Esophagus muscularis mucosa (tissue), 4 donors: ENCODE measurements at regions not wholly inside any gene's neighbourhood (a gene's known extent, or its start where the extent isn't known, plus 50 kb on each side); places are given as distances from the start of the nearest gene placed in this dataset.
"Not testable (repeated sequence)": the region's sequence is repeated elsewhere in the genome, so short reads cannot be mapped to it uniquely, and the experiment has no call there.

Source experiments
- DNase-seq: peaks from one replicate; pipeline ENCODE4 v3.0.0-alpha.2; 2017; ENCODE audit errors: extremely low spot score
- H3K27ac ChIP-seq, 4 donors: fragments of 200-600 bp; sonication (generic); replicated peaks in 1 of 4; 1 replicate in 3 of 4; 2 replicates in 1 of 4; pipeline ENCODE4 v1.5.1; 2016 to 2019; ENCODE audit warnings: mild to moderate bottlenecking in 1 of 4
- H3K27me3 ChIP-seq, 4 donors: fragments of 200-600 bp; sonication (generic); one replicate each; pipeline versions ENCODE4 v1.5.1 to v1.6.0; 2016 to 2019
- H3K36me3 ChIP-seq, 4 donors: fragments of 200-600 bp; sonication (generic); one replicate each; pipeline ENCODE4 v1.5.1; 2016 to 2019
- H3K4me1 ChIP-seq, 4 donors: fragments of 200-600 bp; sonication (generic); one replicate each; pipeline ENCODE4 v1.5.1; 2016 to 2019
- H3K4me3 ChIP-seq, 4 donors: fragments of 200-600 bp; sonication (generic); 1 replicate in 2 of 4; 2 replicates in 2 of 4; pipeline ENCODE4 v1.5.1; 2016 to 2019; ENCODE audit warnings: mild to moderate bottlenecking in 4 of 4, moderate library complexity in 1 of 4
- H3K9me3 ChIP-seq, 4 donors: fragments of 200-600 bp; sonication (generic); 1 replicate in 3 of 4; 2 replicates in 1 of 4; pipeline ENCODE4 v1.5.1; 2016 to 2019
- CTCF ChIP-seq, 3 experiments: fragments of 200-600 bp in 2 of 3; fragments of 450-650 bp in 1 of 3; sonication (generic) in 2 of 3; IDR thresholded peaks; one replicate each; pipeline ENCODE4 v1.5.1; 2017 to 2019; ENCODE audit warnings: antibody characterized with exemption in 3 of 3, mild to moderate bottlenecking in 2 of 3, moderate library complexity in 1 of 3
- EP300 ChIP-seq: sonication (generic); formaldehyde crosslinking; IDR thresholded peaks from one replicate; pipeline ENCODE4 v1.6.1; 2017; ENCODE audit warnings: antibody characterized with exemption
- POLR2A ChIP-seq: fragments of 450-650 bp; IDR thresholded peaks from one replicate; pipeline ENCODE4 v1.6.1; 2017; ENCODE audit warnings: antibody characterized with exemption, moderate library complexity, mild to moderate bottlenecking, low read depth
- POLR2AphosphoS5 ChIP-seq, 2 donors: sonication (generic); formaldehyde crosslinking; IDR thresholded peaks; one replicate each; pipeline ENCODE4 v1.6.1; 2017; ENCODE audit warnings: antibody characterized with exemption in 2 of 2
- WGBS: methylation state at CpG from one replicate; pipeline ENCODE4 v1.1.5; 2018; 5-methylcytosine and 5-hydroxymethylcytosine counted together
- intact Hi-C: fragments of 100-400 bp; cut with DNase I; formaldehyde crosslinking; loops from one replicate; pipeline ENCODE4 v1.15.1; 2023

GRCh38 chr7:4523219-4523618 lies 158.9 kb upstream of the FOXK1 start:
- Histone ChIP-seq H3K4me1 (no peaks in the 10 kb centered on the region), H3K27me3 (peaks cover 0 to 7% (median 0%) of the 10 kb centered on the region in 4 donors), H3K4me3 (no peak overlapping the region), H3K9me3 (peaks cover 0 to 11% (median 0%) of the 10 kb centered on the region in 4 donors), H3K27ac (no peak overlapping the region), H3K36me3 (no peaks in the 10 kb centered on the region)
- intact Hi-C loops: no loop called here
- DNase-seq: no peak
- TF ChIP-seq POLR2A (no peak), POLR2AphosphoS5 (IDR thresholded peaks at IDR 0.05) (no peak), EP300 (no peak), CTCF (IDR thresholded peaks at IDR 0.05) (no peak)

- TF ChIP-seq POLR2A (no peak), EP300 (no peak), POLR2AphosphoS5 (IDR thresholded peaks at IDR 0.05) (no peak), CTCF (IDR thresholded peaks at IDR 0.05) (no peak)
- Histone ChIP-seq H3K27me3 (peaks cover 0 to 7% (median 0%) of the 10 kb centered on the region in 4 donors), H3K36me3 (no peaks in the 10 kb centered on the region), H3K9me3 (peaks cover 0 to 11% (median 0%) of the 10 kb centered on the region in 4 donors), H3K4me1 (no peaks in the 10 kb centered on the region), H3K27ac (no peak overlapping the region), H3K4me3 (no peak overlapping the region)
- intact Hi-C loops: no loop called here
- DNase-seq: no peak
- 59% methylated on average over 6 of the region's 6 CpGs for WGBS
Observed at GRCh38 chr7:4523873-4524272, 158.2 kb upstream of the FOXK1 start.

- 8% methylated on average over 3 of the region's 3 CpGs for WGBS
- TF ChIP-seq POLR2A: no peak
- TF ChIP-seq POLR2AphosphoS5 (IDR thresholded peaks at IDR 0.05): no peak
- DNase-seq: no peak
- intact Hi-C loops: no loop called here
- Histone ChIP-seq H3K27me3 (peaks cover 0 to 7% (median 0%) of the 10 kb centered on the region in 4 donors), H3K36me3 (no peaks in the 10 kb centered on the region), H3K9me3 (peaks cover 0 to 9% (median 0%) of the 10 kb centered on the region in 4 donors), H3K27ac (no peak overlapping the region), H3K4me3 (no peak overlapping the region), H3K4me1 (no peaks in the 10 kb centered on the region)
Observed at GRCh38 chr7:4525884-4526283, 156.2 kb upstream of the FOXK1 start.

- Histone ChIP-seq H3K36me3 (no peaks in the 10 kb centered on the region), H3K27ac (no peak overlapping the region), H3K4me3 (no peak overlapping the region), H3K27me3 (peaks cover 0 to 7% (median 0%) of the 10 kb centered on the region in 4 donors), H3K9me3 (no peaks in the 10 kb centered on the region), H3K4me1 (no peaks in the 10 kb centered on the region)
- TF ChIP-seq POLR2AphosphoS5 (IDR thresholded peaks at IDR 0.05): no peak
- no peak for TF ChIP-seq POLR2A
- no peak for TF ChIP-seq CTCF (IDR thresholded peaks at IDR 0.05)
- TF ChIP-seq EP300: no peak
- no peak for DNase-seq
- WGBS: 59% methylated on average over 8 of the region's 8 CpGs
- intact Hi-C loops: no loop called here
Observed at GRCh38 chr7:4527988-4528636, 154.0 kb upstream of the FOXK1 start.

- Histone ChIP-seq H3K9me3 (no peaks in the 10 kb centered on the region), H3K27ac (no peak overlapping the region), H3K27me3 (no peaks in the 10 kb centered on the region), H3K36me3 (no peaks in the 10 kb centered on the region), H3K4me3 (no peak overlapping the region), H3K4me1 (no peaks in the 10 kb centered on the region)
- WGBS: 62% methylated on average over 7 of the region's 7 CpGs
- DNase-seq: no peak
- intact Hi-C loops: no loop called here
- TF ChIP-seq POLR2A (no peak), EP300 (no peak), POLR2AphosphoS5 (IDR thresholded peaks at IDR 0.05) (no peak), CTCF (IDR thresholded peaks at IDR 0.05) (no peak)
Observed at GRCh38 chr7:4531236-4531635, 150.9 kb upstream of the FOXK1 start.

- intact Hi-C loops: not testable (repeated sequence)
- 81% methylated on average over 12 of the region's 12 CpGs for WGBS
Observed at GRCh38 chr7:4533339-4533738, 148.8 kb upstream of the FOXK1 start.

More at GRCh38 chr7:4533339-4533738, 148.8 kb upstream of the FOXK1 start:
- H3K27me3 ChIP-seq, DNase-seq, H3K36me3 ChIP-seq, H3K4me1 ChIP-seq, H3K9me3 ChIP-seq, H3K4me3 ChIP-seq, H3K27ac ChIP-seq: not testable (repeated sequence)
